ENCODE measurements at regions not wholly inside any gene's neighbourhood (a gene's known extent, or its start where the extent isn't known, plus 50 kb on each side); places are given as distances from the start of the nearest gene placed in this dataset.
"Not testable (repeated sequence)": the region's sequence is repeated elsewhere in the genome, so short reads cannot be mapped to it uniquely, and the experiment has no call there.

GRCh38 chr17:6893382-6894205 is 62.1 kb upstream of the TEKT1 start:
- peak; percentile 22 for ATAC-seq
- no peak for DNase-seq (ENCODE audit: low spot score)

DNA sequence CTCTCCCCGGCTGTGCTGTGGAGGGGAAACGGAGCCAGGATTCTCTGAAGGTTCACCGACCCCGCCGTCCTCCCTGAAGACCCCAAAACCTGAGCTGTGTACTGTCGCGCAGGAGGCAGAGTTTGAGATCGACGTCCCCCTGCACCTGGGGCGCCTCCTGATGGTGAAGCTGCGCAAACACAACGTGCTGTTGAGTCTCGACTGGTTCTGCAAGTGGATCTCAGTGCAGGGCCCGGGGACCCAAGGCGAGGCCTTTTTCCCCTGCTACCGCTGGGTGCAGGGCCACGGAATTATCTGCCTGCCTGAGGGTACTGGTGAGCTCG is 62.6 kb upstream of the TEKT1 start:
- DNase-seq (ENCODE audit: low spot score) (no peak), ATAC-seq (peak; percentile 65)

- no peak for ATAC-seq
- DNase-seq (ENCODE audit: low spot score) = no peak
Observed at GRCh38 chr17:6901086-6901485, 69.6 kb upstream of the TEKT1 start.

DNA sequence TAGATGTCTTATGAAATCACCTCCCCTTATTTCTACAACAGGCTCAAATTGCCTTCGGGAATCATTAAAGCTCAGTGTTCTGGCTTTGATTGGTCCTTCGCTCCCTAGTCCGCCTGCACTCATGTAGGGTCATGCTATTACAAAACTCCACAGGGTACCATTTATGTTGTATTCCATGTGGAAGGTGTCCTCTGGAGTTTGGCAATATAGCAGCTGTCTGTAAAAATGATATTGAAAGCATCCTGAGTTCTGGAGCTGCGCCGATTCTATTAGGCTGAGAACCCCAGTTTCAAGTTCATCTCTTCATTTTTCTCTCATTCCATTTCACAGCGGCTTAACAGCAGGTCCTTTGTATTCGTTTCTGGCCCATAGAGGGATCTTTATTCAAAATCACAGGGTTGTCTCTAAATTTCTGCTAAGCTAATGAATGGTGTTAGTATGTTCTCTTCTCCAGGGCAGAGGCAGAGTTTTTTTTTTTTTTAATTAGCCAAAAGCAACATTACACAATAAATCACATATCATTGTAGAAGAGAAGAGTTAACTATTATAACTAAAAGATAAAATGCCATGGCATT is 71.9 kb upstream of the TEKT1 start:
- no peak for ATAC-seq
- DNase-seq (ENCODE audit: low spot score) = no peak

DNA sequence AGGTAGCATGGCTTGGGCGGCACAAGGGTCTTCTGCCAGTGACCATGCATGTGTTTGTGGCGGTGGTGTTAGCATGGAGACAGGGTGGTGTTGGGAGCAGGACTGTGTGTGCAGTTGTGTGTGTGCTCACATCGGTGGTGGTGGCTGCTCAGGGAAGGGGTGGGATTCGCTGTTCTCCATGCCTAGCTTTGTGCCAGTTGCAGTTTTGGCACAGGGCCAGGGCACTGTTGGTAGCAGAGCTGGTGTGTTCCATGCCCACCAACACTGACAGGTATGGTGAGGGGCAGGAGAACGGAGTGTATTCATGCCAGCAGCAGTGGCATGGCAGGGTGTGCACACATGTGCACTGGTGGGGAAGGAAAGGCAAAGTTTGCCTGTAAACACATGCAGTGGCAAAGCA is 77.3 kb upstream of the TEKT1 start:
- DNase-seq (ENCODE audit: low spot score) (no peak), ATAC-seq (no peak)

- ATAC-seq (peak; percentile 45), DNase-seq (ENCODE audit: low spot score) (no peak)
Observed at GRCh38 chr17:6910987-6911603, 79.6 kb upstream of the TEKT1 start.

DNA sequence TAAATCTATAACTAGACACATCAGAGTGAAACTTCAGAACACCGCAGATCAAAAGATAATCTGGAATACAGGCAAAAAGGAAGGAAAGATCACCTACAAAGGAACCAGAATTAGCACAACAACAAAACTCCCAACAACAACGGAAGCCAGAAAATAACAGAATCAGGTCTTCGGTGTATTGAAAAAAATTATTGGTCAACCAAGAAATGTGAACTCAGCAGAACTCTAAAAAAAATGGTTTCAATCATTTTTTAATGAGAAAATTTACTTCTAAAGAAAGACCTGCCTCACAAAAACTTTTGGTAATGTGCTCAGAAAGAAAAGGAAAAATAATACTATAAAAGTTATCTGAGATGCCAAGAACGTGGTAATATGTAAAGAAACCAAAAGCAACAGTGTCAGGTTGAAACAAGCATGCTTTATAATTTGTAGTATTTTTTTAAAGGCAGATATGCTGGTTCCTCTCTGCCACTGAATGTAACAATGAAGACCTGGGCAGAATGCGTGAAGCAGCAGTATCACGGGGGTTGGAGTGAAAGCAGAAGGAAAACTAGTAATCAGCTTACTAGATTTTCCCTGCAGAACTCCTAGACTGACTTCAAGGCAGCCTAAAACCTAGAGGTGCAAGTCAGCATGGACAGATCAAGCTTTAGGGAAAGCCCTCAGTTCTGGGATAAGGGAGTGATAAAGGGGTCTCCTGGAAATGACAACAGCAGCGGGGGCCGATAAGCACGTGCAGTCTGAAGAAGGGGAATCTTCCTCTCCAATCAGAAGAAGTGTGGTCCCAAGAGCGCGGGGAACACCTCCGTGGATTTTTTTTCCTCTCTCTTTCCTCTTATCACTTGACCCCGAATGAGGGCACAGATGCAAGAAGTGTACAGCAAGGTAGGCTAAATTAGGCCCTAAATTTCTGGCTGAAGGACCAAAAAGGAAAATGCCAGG is 80.9 kb upstream of the TEKT1 start:
- no peak for DNase-seq (ENCODE audit: low spot score)
- ATAC-seq = no peak

DNA sequence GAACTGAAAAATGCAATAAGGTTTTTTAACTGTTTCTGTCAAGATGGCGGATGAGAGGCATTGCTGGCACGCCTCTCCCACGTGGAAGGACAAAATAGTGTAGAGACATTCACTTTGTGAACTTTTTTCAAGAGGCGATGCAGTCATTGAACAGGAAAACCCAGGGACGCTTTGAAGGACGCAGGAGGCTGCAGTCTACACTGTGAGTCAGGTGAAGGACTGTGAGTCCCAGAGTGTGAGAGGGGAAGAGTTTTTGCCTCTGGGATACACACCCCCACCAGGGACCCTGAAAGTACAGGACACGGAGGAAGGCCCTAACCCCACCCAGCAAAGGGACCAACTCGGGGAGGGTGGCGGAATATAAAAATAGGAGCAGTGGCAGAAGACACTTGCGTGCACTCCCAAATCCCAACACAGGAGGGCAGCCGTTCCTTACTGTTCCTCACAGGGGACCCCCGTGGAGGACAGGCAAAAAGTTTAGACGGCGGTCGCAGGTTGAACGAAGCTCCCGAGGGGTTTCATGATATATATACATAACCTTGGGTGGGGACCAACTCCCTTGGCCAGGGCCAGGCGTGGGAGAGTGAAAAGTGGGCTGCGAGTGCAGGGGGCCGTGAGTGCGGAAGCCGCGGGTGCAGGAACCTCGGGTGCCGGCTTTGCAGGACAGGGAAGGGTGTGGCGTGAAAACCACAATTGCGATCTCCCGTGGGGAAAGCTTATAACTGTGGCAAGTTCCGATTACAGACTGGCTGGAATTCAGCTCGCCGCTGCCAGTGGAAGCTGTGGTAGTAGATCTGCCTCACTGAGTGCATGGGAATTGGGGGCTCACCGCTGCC is 82.0 kb upstream of the ALOX12 start:
- ATAC-seq = peak; percentile 83
- DNase-seq (ENCODE audit: low spot score) = peak; percentile 70

DNA sequence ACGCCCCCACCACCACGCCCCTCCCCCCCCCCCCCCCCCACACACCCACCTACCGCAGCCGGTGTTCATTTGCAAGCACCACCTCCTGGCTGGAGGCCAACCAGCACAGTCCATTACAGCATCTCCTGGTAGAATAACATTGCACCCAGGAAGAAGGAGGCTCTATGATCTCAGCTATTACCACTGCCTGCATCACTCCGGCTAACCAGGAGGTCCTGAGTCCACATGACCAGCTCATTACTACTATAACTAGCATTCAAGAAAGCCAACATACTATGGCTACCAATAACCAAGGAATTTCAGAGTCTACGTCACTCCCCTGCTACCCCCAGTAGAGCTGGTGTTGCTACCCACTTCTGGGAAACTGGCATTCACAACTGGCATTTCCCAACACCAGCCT is 81.1 kb upstream of the ALOX12 start:
- DNase-seq (ENCODE audit: low spot score) = no peak
- peak; percentile 19 for ATAC-seq

GRCh38 chr17:6915620-6916019 is 80.2 kb upstream of the ALOX12 start:
- ATAC-seq = no peak
- DNase-seq (ENCODE audit: low spot score) = no peak

DNA sequence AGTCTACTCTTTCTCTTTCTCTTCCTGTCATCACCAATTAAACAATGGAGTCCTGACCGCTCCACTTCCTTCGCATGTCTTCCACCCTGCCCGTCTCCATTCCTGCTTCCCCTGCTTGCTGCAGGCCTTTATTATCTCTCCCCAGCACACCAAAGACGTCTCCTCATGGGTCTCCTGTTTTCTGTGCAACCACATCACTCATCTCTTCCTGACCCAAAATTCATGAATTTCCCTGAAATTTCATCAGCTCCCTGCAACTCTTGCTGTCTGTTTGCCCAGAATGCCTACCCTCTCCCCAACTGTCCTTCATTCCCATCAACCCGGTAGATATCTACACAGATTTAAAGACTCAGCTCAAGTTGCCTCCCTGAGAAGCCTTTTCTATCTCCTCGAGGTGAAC is 76.7 kb upstream of the ALOX12 start:
- ATAC-seq (no peak), DNase-seq (ENCODE audit: low spot score) (no peak)

DNA sequence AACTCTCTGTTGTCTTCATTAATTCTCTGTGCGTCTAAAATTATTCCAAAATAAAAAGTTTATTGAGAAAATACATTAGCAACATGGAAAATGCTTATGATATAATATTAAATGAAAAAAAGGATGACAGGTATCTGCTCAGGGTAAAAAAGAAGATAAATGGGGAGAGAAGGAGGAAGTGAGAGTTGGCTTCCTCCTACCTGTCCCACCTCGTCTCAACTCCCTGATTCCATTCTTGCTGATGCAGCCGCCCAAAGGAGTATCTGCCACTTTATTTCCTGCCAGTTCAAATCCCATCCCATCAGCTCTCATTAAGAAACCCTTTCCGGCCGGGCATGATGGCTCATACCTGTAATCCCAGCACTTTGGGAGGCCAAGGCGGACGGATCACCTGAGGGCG is 72.5 kb upstream of the ALOX12 start:
- DNase-seq (ENCODE audit: low spot score) = no peak
- ATAC-seq = no peak

GRCh38 chr17:6924208-6924607 is 71.6 kb upstream of the ALOX12 start:
- DNase-seq (ENCODE audit: low spot score) (no peak), ATAC-seq (no peak)

DNA sequence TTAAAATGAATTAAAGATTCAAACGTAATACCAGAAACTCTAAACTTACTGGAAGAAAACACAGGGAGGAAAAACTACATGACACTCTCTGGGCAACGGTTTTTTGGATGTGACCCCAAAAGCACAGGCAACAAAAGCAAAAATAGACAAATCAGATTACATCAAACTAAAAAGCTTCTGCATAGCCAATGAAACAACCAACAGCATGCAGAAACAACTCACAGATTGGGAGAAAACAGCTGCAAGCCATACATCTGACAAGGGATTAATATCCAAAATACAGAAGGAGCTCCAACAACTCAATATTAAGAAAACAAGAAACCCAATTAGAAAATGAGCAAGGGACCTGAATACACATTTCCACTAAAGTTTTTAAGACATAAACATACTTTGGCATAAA is 69.2 kb upstream of the ALOX12 start:
- DNase-seq (ENCODE audit: low spot score) (no peak), ATAC-seq (no peak)

DNA sequence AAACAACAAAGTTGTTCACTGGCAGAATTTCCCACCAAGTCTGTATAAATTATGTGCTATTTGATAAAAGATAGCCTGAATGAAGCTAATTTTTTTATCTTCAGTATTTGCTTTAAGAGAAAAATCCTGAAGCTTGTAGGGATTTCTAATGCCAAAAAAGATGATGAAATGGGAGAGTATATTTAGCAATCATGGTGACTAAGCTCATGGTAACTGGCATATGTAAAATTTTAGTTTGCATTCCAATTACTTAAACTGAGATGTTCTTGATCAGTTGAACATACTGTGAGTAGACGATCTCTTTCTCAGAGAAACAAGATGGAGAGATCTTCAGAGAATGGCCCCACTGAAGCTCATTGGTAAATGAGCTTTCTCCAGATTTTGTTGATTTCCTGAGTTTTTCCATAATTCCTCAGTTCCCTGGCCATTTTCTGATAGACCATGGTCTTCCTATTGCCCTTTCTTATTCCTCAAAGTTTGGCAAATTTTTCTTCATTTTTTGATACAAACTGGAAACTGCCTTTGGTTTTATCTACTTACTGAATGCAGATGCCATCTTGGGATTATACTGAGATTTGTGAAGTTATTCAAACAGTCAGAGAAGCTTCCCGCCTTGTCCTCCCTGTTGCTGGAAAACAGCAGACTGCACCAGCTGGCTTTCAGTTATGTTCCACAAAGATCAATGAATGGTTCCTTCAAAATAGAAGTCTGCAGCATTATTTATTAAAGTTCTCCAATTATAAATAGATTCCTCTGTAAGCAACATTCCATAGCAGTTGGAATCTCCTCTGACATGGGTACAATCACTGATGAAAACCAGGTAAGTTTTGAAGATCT is 68.3 kb upstream of the ALOX12 start:
- ATAC-seq = peak; percentile 48
- DNase-seq (ENCODE audit: low spot score) = no peak

- DNase-seq (ENCODE audit: low spot score) (no peak), ATAC-seq (no peak)
Observed at GRCh38 chr17:6928193-6928592, 67.7 kb upstream of the ALOX12 start.

DNA sequence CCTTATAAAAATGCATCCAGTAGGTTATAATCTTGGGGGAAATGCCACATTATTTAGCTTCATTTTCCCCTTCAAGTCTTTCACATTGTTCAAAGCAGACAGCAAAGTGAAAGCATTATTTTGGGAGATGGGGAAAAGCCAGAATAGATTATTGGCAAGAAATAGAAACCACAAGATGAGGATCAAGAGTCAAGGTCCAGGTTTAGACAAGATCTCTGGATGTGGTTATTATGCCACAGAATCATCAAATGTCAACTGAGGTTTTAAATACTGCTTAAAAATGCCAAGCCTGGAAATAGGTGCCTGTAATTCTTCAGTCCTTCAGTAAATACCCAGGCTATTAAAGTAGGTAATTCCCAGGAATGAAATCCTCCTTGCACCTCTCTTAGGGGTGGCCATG is 65.1 kb upstream of the ALOX12 start:
- ATAC-seq (peak; percentile 82), DNase-seq (ENCODE audit: low spot score) (no peak)

DNA sequence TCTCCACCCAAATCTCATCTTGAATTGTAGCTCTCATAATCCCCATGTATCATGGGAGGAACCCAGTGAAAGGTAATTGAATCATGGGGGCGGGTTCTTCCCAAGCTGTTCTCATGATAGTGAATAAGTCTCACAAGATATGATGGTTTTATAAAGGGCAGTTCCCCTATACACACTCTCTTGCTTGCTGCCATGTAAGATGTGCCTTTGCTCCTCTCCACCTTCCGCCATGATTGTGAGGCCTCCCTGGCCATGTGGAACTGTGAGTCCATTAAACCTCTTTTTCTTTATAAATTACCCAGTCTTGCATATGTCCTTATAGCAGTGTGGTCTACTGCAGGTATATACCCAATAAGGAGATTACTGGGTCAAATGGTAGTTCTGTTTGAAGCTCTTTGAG is 61.3 kb upstream of the ALOX12 start:
- ATAC-seq; DNase-seq (ENCODE audit: low spot score): not testable (repeated sequence)

DNA sequence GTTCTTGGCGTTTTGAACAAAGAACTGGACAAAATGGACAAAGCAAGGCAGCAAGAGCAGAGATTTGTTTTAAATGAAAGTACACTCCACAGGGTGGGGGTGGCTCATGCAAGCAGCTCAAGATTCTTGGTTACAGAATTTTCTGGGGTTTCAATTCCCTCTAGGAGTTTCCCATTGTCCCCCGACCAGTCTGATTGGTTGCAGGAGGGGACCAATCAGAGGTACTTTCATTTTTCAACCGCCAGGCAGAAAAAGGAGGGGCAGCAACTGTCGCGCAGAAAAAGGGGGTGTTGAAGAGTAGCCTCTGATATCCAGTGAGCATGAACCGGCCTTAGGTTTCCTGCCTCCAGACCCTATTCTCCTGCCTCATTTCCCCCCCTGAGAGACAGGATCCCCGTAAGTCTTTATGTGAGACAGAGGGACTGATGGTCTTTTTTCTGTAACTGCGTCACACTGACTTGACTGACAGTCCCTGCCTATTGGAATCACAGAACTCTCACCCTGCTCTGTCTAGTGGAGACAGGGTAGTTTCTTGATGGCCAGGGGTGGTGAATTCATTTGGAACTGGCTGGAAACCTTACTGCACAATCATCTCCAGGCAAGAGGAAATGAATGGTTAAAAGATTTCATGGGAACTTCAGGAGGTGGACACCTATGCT is 59.4 kb upstream of the ALOX12 start:
- ATAC-seq (peak; percentile 71), DNase-seq (ENCODE audit: low spot score) (no peak)
